ENCODE measurements at regions not wholly inside any gene's neighbourhood (a gene's known extent, or its start where the extent isn't known, plus 50 kb on each side); places are given as distances from the start of the nearest gene placed in this dataset.

DNA sequence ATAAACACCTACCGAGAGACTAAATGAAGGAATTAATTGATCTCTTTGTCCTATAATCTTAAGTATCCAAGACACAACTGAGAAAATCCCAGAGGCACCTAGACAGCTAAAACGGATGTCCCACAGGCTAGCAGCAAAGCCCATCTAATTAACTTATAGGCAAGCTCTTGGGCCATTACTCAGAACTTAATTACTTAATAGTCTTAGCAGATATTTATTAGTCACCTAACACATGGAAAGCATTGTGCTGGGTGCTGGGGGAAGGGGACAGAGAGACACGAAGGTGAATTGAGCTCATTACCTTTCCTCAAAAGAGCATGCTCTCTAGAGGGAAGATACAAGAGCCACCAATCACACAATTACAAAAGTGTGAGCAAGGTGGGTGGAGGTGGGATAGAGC is 189.8 kb upstream of the PROK2 start:
- no peak for DNase-seq (ENCODE audit: extremely low read depth, insufficient read length)
- Histone ChIP-seq H3K27me3 (replicated peaks; ENCODE audit: control insufficient read depth, insufficient read depth, low read length) (no peaks in the 10 kb centered on the region), H3K4me3 (replicated peaks; ENCODE audit: low read depth, low read length) (no peak overlapping the region), H3K36me3 (ENCODE audit: control insufficient read depth, insufficient read depth, low read length) (no peaks in the 10 kb centered on the region)
- TF ChIP-seq, protein P1, sequence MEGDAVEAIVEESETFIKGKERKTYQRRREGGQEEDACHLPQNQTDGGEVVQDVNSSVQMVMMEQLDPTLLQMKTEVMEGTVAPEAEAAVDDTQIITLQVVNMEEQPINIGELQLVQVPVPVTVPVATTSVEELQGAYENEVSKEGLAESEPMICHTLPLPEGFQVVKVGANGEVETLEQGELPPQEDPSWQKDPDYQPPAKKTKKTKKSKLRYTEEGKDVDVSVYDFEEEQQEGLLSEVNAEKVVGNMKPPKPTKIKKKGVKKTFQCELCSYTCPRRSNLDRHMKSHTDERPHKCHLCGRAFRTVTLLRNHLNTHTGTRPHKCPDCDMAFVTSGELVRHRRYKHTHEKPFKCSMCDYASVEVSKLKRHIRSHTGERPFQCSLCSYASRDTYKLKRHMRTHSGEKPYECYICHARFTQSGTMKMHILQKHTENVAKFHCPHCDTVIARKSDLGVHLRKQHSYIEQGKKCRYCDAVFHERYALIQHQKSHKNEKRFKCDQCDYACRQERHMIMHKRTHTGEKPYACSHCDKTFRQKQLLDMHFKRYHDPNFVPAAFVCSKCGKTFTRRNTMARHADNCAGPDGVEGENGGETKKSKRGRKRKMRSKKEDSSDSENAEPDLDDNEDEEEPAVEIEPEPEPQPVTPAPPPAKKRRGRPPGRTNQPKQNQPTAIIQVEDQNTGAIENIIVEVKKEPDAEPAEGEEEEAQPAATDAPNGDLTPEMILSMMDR (IDR thresholded peaks at IDR 0.05; ENCODE audit: insufficient read depth, low read length, poor library complexity, severe bottlenecking) = no peak

DNA sequence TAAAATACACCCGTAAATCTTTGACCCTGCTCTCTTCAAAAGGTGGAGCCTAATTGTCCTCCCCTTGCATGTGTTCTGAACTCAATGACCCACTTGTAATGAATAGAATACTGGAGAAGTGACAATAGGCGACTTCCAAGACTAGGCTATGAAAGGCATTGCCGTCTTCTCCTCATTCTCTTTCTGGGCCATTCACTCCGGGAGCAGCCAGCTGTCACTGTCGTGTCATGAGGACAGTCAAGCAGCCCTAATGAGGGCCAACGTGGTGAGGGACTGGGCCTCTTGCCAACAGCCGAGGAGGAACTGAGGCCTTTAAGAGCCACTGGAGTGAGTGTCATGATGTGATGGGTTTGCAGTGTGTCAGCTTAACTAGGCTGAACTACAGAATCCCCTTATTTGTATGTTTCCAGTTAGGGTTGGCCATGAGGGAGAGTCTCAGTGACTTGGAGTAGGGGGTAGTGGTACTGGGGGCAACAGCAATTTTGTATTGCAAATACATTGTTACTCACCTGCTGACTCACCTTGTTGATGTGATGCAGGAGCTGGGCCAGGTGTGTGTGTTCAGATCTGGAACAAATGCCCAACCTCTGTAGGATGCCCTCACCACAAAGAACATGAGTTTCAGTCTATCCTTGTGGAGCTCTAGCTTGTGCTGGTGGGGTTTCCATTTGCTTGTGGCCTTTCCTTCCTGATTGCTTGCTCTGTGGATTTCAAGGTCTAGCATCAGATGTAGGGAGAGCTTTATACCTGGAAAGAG is 188.5 kb upstream of the PROK2 start:
- Histone ChIP-seq H3K27me3 (replicated peaks; ENCODE audit: control insufficient read depth, insufficient read depth, low read length) (no peaks in the 10 kb centered on the region), H3K36me3 (ENCODE audit: control insufficient read depth, insufficient read depth, low read length) (no peaks in the 10 kb centered on the region), H3K4me3 (replicated peaks; ENCODE audit: low read depth, low read length) (no peak overlapping the region)
- TF ChIP-seq, protein P1 (IDR thresholded peaks at IDR 0.05; ENCODE audit: insufficient read depth, low read length, poor library complexity, severe bottlenecking) = no peak
- no peak for DNase-seq (ENCODE audit: extremely low read depth, insufficient read length)

DNA sequence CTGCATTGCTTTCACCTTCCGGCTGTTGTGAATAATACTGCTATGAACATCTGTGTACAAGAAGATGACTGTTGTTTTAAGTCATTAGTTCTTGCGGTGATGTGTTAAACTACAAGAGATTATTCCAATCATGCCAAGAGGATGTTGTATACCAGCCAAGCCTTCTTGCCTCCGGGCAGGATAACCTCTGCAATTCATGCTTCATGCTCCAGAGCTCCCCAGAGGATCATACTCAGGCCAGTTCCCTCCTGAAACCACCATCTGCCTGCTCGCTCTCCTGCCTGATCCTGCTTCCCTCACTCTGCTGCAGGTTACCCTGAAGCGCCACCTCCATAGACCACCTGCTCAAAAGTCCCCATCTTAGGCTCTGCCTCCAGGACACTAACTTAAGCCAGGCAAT is 187.1 kb upstream of the PROK2 start:
- no peak for DNase-seq (ENCODE audit: extremely low read depth, insufficient read length)

DNA sequence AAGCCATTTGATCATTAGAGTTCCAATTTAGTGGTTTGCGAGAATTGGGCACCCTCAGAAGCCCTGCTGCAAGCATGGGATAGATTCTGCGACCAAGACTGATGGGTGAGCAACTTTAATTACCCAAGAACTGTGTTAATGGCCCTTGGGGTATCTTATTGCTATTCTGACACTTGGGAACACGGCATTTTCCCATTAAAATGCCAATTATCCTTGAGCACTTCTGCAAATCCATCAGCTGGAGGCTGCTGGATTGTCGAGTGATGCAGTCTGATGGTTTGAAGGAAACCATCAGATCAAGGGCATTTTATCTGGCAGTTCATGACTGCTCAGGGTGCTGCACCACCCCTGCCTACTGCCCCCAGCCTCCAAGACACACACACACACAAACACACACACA is 183.6 kb upstream of the PROK2 start:
- no peaks in the 10 kb centered on the region for H3K27me3 ChIP-seq (replicated peaks; ENCODE audit: control insufficient read depth, insufficient read depth, low read length)
- no peaks in the 10 kb centered on the region for H3K36me3 ChIP-seq (ENCODE audit: control insufficient read depth, insufficient read depth, low read length)
- DNase-seq (ENCODE audit: extremely low read depth, insufficient read length) = no peak
- H3K4me3 ChIP-seq (replicated peaks; ENCODE audit: low read depth, low read length) = no peak overlapping the region
- TF ChIP-seq, protein P1 (IDR thresholded peaks at IDR 0.05; ENCODE audit: insufficient read depth, low read length, poor library complexity, severe bottlenecking) = no peak

More for the DNA sequence above, 187.1 kb upstream of the PROK2 start:
- TF ChIP-seq, protein P1 (IDR thresholded peaks at IDR 0.05; ENCODE audit: insufficient read depth, low read length, poor library complexity, severe bottlenecking) = no peak
- Histone ChIP-seq H3K27me3 (replicated peaks; ENCODE audit: control insufficient read depth, insufficient read depth, low read length) (no peaks in the 10 kb centered on the region), H3K36me3 (ENCODE audit: control insufficient read depth, insufficient read depth, low read length) (no peaks in the 10 kb centered on the region), H3K4me3 (replicated peaks; ENCODE audit: low read depth, low read length) (no peak overlapping the region)

DNA sequence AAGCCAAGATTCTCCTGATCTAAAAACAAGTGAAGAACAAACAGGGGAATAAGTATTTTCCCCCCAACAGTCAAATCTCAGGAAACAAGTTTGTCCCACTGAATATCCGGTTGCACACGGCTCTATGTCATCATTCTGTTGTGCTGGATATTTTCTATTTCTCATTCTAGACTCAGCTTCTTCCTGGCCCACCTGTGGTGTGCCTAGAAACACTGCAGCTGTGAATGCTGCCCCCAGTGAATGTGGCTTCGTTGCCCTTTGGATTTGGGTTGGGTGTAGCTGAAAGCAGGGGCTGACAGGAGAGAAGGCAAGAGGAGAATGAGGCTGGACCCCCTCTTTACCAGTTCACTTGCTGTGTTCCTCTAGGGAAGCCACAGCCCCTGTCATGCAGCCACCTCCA is 181.2 kb upstream of the PROK2 start:
- no peak for DNase-seq (ENCODE audit: extremely low read depth, insufficient read length)
- no peaks in the 10 kb centered on the region for H3K27me3 ChIP-seq (replicated peaks; ENCODE audit: control insufficient read depth, insufficient read depth, low read length)
- no peak overlapping the region for H3K4me3 ChIP-seq (replicated peaks; ENCODE audit: low read depth, low read length)
- TF ChIP-seq, protein P1 (IDR thresholded peaks at IDR 0.05; ENCODE audit: insufficient read depth, low read length, poor library complexity, severe bottlenecking) = no peak
- no peaks in the 10 kb centered on the region for H3K36me3 ChIP-seq (ENCODE audit: control insufficient read depth, insufficient read depth, low read length)
